HL-60 (cell line): ENCODE measurements at regions not wholly inside any gene's neighbourhood (a gene's known extent, or its start where the extent isn't known, plus 50 kb on each side); places are given as distances from the start of the nearest gene placed in this dataset.

Experiments used
- DNase-seq, 2 experiments: peaks; one replicate each; pipeline ENCODE4 v3.0.0-alpha.2; 2010 to 2020; ENCODE audit warnings: low read depth in 1 of 2, low spot score in 1 of 2
- H3K27ac ChIP-seq: fragments of 250-450 bp; sonication (Bioruptor Pico); replicated peaks from 2 replicates; pipeline ENCODE4 v1.5.1; 2020; ENCODE audit warnings: mild to moderate bottlenecking, moderate library complexity
- H3K27me3 ChIP-seq: fragments of 250-450 bp; sonication (Bioruptor Pico); 2 replicates; pipeline ENCODE4 v1.5.1; 2021; ENCODE audit warnings: mild to moderate bottlenecking, moderate library complexity; ENCODE audit not compliant: insufficient read depth, poor library complexity, severe bottlenecking
- H3K4me3 ChIP-seq: replicated peaks from 2 replicates; pipeline ENCODE4 v1.5.1; 2011; ENCODE audit warnings: mild to moderate bottlenecking, control low read depth, low read length; ENCODE audit not compliant: insufficient read depth
- CTCF ChIP-seq: IDR thresholded peaks from one replicate; pipeline ENCODE4 v1.5.1; 2011; ENCODE audit warnings: low read length, control low read depth, inconsistent platforms; ENCODE audit not compliant: insufficient read depth
- GABPA ChIP-seq: IDR thresholded peaks from 2 replicates; pipeline ENCODE4 v1.6.1; 2012; ENCODE audit warnings: low read depth
- POLR2AphosphoS5 ChIP-seq: IDR thresholded peaks from 2 replicates; pipeline ENCODE4 v1.6.1; 2012; ENCODE audit warnings: low read depth
- REST ChIP-seq: IDR thresholded peaks from 2 replicates; pipeline ENCODE4 v1.6.1; 2012; ENCODE audit warnings: low read depth; ENCODE audit not compliant: insufficient replicate concordance
- SPI1 ChIP-seq: IDR thresholded peaks from 2 replicates; pipeline ENCODE4 v1.6.1; 2012; ENCODE audit warnings: low read depth, mild to moderate bottlenecking, borderline replicate concordance

GRCh38 chr17:74108126-74108705 is 95.3 kb upstream of the RPL38 start:
- TF ChIP-seq REST (no peak), GABPA (no peak), POLR2AphosphoS5 (no peak), SPI1 (no peak), CTCF (no peak)
- Histone ChIP-seq H3K27me3 (no peaks in the 10 kb centered on the region), H3K27ac (no peak overlapping the region)

GRCh38 chr17:74110467-74110866 is 93.0 kb upstream of the RPL38 start:
- H3K27me3 ChIP-seq = no peaks in the 10 kb centered on the region
- no peak overlapping the region for H3K4me3 ChIP-seq
- TF ChIP-seq SPI1 (no peak), POLR2AphosphoS5 (no peak), REST (no peak), GABPA (no peak), CTCF (no peak)
- no peak overlapping the region for H3K27ac ChIP-seq
- no peak for DNase-seq

More at GRCh38 chr17:74108126-74108705, 95.3 kb upstream of the RPL38 start:
- H3K4me3 ChIP-seq = no peak overlapping the region
- no peak for DNase-seq

GRCh38 chr17:74113326-74113725 is 90.2 kb upstream of the RPL38 start:
- no peak overlapping the region for H3K4me3 ChIP-seq
- H3K27me3 ChIP-seq = no peaks in the 10 kb centered on the region
- TF ChIP-seq SPI1 (no peak), CTCF (no peak), GABPA (no peak), REST (no peak), POLR2AphosphoS5 (no peak)
- H3K27ac ChIP-seq = no peak overlapping the region
- no peak for DNase-seq
